ENCODE measurements at regions not wholly inside any gene's neighbourhood (a gene's known extent, or its start where the extent isn't known, plus 50 kb on each side); places are given as distances from the start of the nearest gene placed in this dataset.

- no peaks in the 10 kb centered on the region for H3K9me3 ChIP-seq (ENCODE audit: control insufficient read depth in 4 of 4, low read length in 3 of 4)
- no peaks in the 10 kb centered on the region for H3K4me1 ChIP-seq (ENCODE audit: control insufficient read depth in 4 of 4, insufficient read depth in 4 of 4, low read length in 3 of 4)
- WGBS: 86% methylated on average over 2 of the region's 2 CpGs
- no peak for TF ChIP-seq GABPA (IDR thresholded peaks at IDR 0.05 in 1 of 2, conservative IDR thresholded peaks at IDR 0.05 in 1 of 2)
- no peak for TF ChIP-seq HNF4G (IDR thresholded peaks at IDR 0.05)
- no peak for TF ChIP-seq TAF1 (conservative IDR thresholded peaks at IDR 0.05)
- no peak for TF ChIP-seq JUND (IDR thresholded peaks at IDR 0.05)
- TF ChIP-seq FOXA2 (IDR thresholded peaks at IDR 0.05): no peak
- TF ChIP-seq REST (IDR thresholded peaks at IDR 0.05): no peak
- no peak for TF ChIP-seq RXRA (IDR thresholded peaks at IDR 0.05)
- TF ChIP-seq NR2F2 (IDR thresholded peaks at IDR 0.05): no peak
- no peak for TF ChIP-seq ATF3 (IDR thresholded peaks at IDR 0.05)
- no peak for TF ChIP-seq CTCF (IDR thresholded peaks at IDR 0.05; ENCODE audit: low read depth, low read length, missing input control)
- no peak for TF ChIP-seq HNF4A (conservative IDR thresholded peaks at IDR 0.05)
- TF ChIP-seq MAX (IDR thresholded peaks at IDR 0.05): no peak
- TF ChIP-seq EGR1 (IDR thresholded peaks at IDR 0.05; ENCODE audit: low read depth in 2 of 2): no peak
- TF ChIP-seq ZBTB33 (IDR thresholded peaks at IDR 0.05): no peak
- TF ChIP-seq YY1 (IDR thresholded peaks at IDR 0.05): no peak
- TF ChIP-seq FOXA1 (IDR thresholded peaks at IDR 0.05): no peak
- TF ChIP-seq SP1 (IDR thresholded peaks at IDR 0.05): no peak
- no peak for TF ChIP-seq RAD21 (IDR thresholded peaks at IDR 0.05)
- no peak overlapping the region for H3K4me3 ChIP-seq (ENCODE audit: low read depth in 1 of 3, low read length in 3 of 3)
- no peak overlapping the region for H3K27ac ChIP-seq (ENCODE audit: low read depth in 1 of 2, low read length in 2 of 2)
- no peak overlapping the region for H3K9ac ChIP-seq (ENCODE audit: low read depth in 1 of 2, low read length in 2 of 2)
- no peak for DNase-seq (ENCODE audit: low spot score)
- no peaks in the 10 kb centered on the region for H3K27me3 ChIP-seq (ENCODE audit: control insufficient read depth in 4 of 4, insufficient read depth in 4 of 4, low read length in 3 of 4)
- no peaks in the 10 kb centered on the region for H3K36me3 ChIP-seq (ENCODE audit: control insufficient read depth in 4 of 4, insufficient read depth in 3 of 4, low read depth in 1 of 4, low read length in 3 of 4)
Measured at GRCh38 chr5:101278917-101279316, 375.8 kb upstream of the ST8SIA4 start.

Data from liver (tissue), 8 donors.